NT2/D1 (cell line): ENCODE measurements at regions not wholly inside any gene's neighbourhood (a gene's known extent, or its start where the extent isn't known, plus 50 kb on each side); places are given as distances from the start of the nearest gene placed in this dataset.

Experiments used
- SUZ12 ChIP-seq: IDR thresholded peaks from 2 replicates; pipeline ENCODE4 v1.6.1; 2011; ENCODE audit not compliant: insufficient read length, insufficient read depth; ENCODE audit errors: extremely low read depth
- ZNF274 ChIP-seq: IDR thresholded peaks from 2 replicates; pipeline ENCODE4 v1.6.1; 2011; ENCODE audit warnings: mild to moderate bottlenecking, low read depth, low read length

DNA sequence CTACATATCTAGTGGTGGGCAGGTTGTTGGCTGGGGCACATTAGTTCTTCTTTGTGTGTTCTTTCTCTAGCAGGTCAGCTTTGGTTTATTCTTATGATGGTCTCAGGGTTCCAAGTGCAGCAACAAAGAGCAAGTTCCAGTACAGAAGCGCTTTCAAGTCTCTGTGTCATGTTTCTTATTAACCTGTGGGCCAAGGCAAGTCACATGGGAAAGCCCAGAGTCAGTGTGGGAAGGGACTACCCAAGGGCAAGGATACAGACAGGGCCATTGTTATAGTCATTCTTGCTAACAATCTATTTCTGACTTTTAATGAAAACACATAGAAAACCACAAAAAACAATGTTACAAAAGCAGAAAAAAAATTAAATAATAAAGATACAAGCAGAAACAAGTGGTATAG lies 754.6 kb downstream of the TBC1D22A start:
- TF ChIP-seq ZNF274: no peak
- no peak for TF ChIP-seq SUZ12
